ENCODE measurements at regions not wholly inside any gene's neighbourhood (a gene's known extent, or its start where the extent isn't known, plus 50 kb on each side); places are given as distances from the start of the nearest gene placed in this dataset.

GRCh38 chr17:72064606-72065193, 56.1 kb upstream of the SOX9 start:
- TF ChIP-seq CREB1 (IDR thresholded peaks at IDR 0.05; ENCODE audit: low read depth) (no peak), RAD21 (IDR thresholded peaks at IDR 0.05; ENCODE audit: low read depth) (no peak), YY1 (IDR thresholded peaks at IDR 0.05; ENCODE audit: low read depth) (no peak)

DNA sequence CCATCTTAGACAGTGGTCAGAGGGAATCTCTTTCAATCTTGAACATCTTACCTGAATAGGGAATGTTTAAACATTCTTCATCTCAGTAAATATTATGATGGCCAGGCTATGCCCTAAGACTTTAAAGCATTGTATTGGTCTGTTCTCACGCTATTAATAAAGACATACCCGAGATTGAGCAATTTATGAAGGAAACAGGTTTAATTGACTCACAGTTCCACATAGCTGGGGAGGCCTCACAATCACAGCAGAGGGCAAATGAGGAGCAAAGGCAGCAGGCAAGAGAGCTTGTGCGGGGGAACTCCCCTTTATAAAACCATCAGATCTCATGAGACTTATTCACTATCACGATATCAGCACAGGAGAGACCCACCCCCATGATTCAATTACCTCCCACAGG, 55.3 kb upstream of the SOX9 start:
- no peak for TF ChIP-seq EP300 (IDR thresholded peaks at IDR 0.05; ENCODE audit: borderline replicate concordance)
- TF ChIP-seq NFIC (IDR thresholded peaks at IDR 0.05), result no peak
- no peak for TF ChIP-seq MAX (IDR thresholded peaks at IDR 0.05)
- TF ChIP-seq RAD21 (IDR thresholded peaks at IDR 0.05; ENCODE audit: low read depth), result no peak
- TF ChIP-seq REST (IDR thresholded peaks at IDR 0.05; ENCODE audit: low read depth), result no peak
- no peak for TF ChIP-seq CREB1 (IDR thresholded peaks at IDR 0.05; ENCODE audit: low read depth)
- TF ChIP-seq TCF12 (IDR thresholded peaks at IDR 0.05; ENCODE audit: low read depth), result no peak
- TF ChIP-seq TAF1 (IDR thresholded peaks at IDR 0.05; ENCODE audit: low read depth), result no peak
- TF ChIP-seq YY1 (IDR thresholded peaks at IDR 0.05; ENCODE audit: low read depth), result no peak
- TF ChIP-seq FOXM1 (IDR thresholded peaks at IDR 0.05; ENCODE audit: borderline replicate concordance, low read depth), result no peak
- no peak for TF ChIP-seq CEBPB (IDR thresholded peaks at IDR 0.05)
- no peak for TF ChIP-seq EGR1 (IDR thresholded peaks at IDR 0.05)
- no peak for TF ChIP-seq USF1 (IDR thresholded peaks at IDR 0.05)
- TF ChIP-seq TEAD4 (IDR thresholded peaks at IDR 0.05), result no peak
- TF ChIP-seq ZBTB7A (IDR thresholded peaks at IDR 0.05; ENCODE audit: low read depth), result no peak

- TF ChIP-seq CREB1 (IDR thresholded peaks at IDR 0.05; ENCODE audit: low read depth) (no peak), YY1 (IDR thresholded peaks at IDR 0.05; ENCODE audit: low read depth) (no peak), REST (IDR thresholded peaks at IDR 0.05; ENCODE audit: low read depth) (no peak), TEAD4 (IDR thresholded peaks at IDR 0.05) (no peak), TAF1 (IDR thresholded peaks at IDR 0.05; ENCODE audit: low read depth) (no peak), CEBPB (IDR thresholded peaks at IDR 0.05) (no peak), NFIC (IDR thresholded peaks at IDR 0.05) (no peak), ZBTB7A (IDR thresholded peaks at IDR 0.05; ENCODE audit: low read depth) (no peak), EGR1 (IDR thresholded peaks at IDR 0.05) (no peak), TCF12 (IDR thresholded peaks at IDR 0.05; ENCODE audit: low read depth) (no peak), EP300 (IDR thresholded peaks at IDR 0.05; ENCODE audit: borderline replicate concordance) (no peak), FOXM1 (IDR thresholded peaks at IDR 0.05; ENCODE audit: borderline replicate concordance, low read depth) (no peak), MAX (IDR thresholded peaks at IDR 0.05) (no peak), RAD21 (IDR thresholded peaks at IDR 0.05; ENCODE audit: low read depth) (no peak), USF1 (IDR thresholded peaks at IDR 0.05) (no peak)
Observed at GRCh38 chr17:72068643-72069042, 52.2 kb upstream of the SOX9 start.

GRCh38 chr17:72069586-72070202, 51.1 kb upstream of the SOX9 start:
- no peak for TF ChIP-seq RAD21 (IDR thresholded peaks at IDR 0.05; ENCODE audit: low read depth)
- TF ChIP-seq TEAD4 (IDR thresholded peaks at IDR 0.05), result no peak
- no peak for TF ChIP-seq USF1 (IDR thresholded peaks at IDR 0.05)
- no peak for TF ChIP-seq EGR1 (IDR thresholded peaks at IDR 0.05)
- no peak for TF ChIP-seq NFIC (IDR thresholded peaks at IDR 0.05)
- no peak for TF ChIP-seq ZBTB7A (IDR thresholded peaks at IDR 0.05; ENCODE audit: low read depth)
- no peak for TF ChIP-seq MAX (IDR thresholded peaks at IDR 0.05)
- no peak for TF ChIP-seq TAF1 (IDR thresholded peaks at IDR 0.05; ENCODE audit: low read depth)
